Bronchial epithelial cell (primary cell): ENCODE measurements at regions not wholly inside any gene's neighbourhood (a gene's known extent, or its start where the extent isn't known, plus 50 kb on each side); places are given as distances from the start of the nearest gene placed in this dataset.

Experiments
- DNase-seq: peaks from one replicate; pipeline ENCODE4 v3.0.0-alpha.2; 2010; ENCODE audit warnings: low read depth
- FAIRE-seq: peaks from 2 replicates; lab custom pipeline; 2011; peaks lifted over from hg19 to GRCh38; lab: Jason Lieb, UNC
- H3K27me3 ChIP-seq: 2 replicates; pipeline ENCODE4 v1.5.1; 2011; ENCODE audit warnings: low read length; ENCODE audit not compliant: control insufficient read depth, insufficient read depth
- H3K36me3 ChIP-seq: 2 replicates; pipeline ENCODE4 v1.5.1; 2011; ENCODE audit warnings: low read length; ENCODE audit not compliant: control insufficient read depth, insufficient read depth
- H3K4me3 ChIP-seq: 2 replicates; pipeline ENCODE4 v1.5.1; 2011; ENCODE audit warnings: mild to moderate bottlenecking, low read depth, low read length, control low read depth
- CTCF ChIP-seq: IDR thresholded peaks from 2 replicates; pipeline ENCODE4 v1.5.1; 2011; ENCODE audit warnings: mild to moderate bottlenecking, moderate library complexity, low read length, control low read depth, inconsistent platforms; ENCODE audit not compliant: insufficient read depth, severe bottlenecking

GRCh38 chr18:54712306-54712705, 116.0 kb upstream of the RAB27B start:
- DNase-seq, result peak; percentile 95
- no peaks in the 10 kb centered on the region for H3K27me3 ChIP-seq
- no peak for TF ChIP-seq CTCF
- no peak for FAIRE-seq
- no peaks in the 10 kb centered on the region for H3K36me3 ChIP-seq
- H3K4me3 ChIP-seq, result no peak overlapping the region

- Histone ChIP-seq H3K4me3 (no peak overlapping the region), H3K27me3 (no peaks in the 10 kb centered on the region), H3K36me3 (no peaks in the 10 kb centered on the region)
- DNase-seq (no peak), FAIRE-seq (peak; percentile 23)
- TF ChIP-seq CTCF, result no peak
Observed at GRCh38 chr18:54712758-54713157, 115.5 kb upstream of the RAB27B start.

GRCh38 chr18:54713386-54713785, 114.9 kb upstream of the RAB27B start:
- TF ChIP-seq CTCF, result no peak
- DNase-seq, result no peak
- H3K36me3 ChIP-seq, result no peaks in the 10 kb centered on the region
- no peaks in the 10 kb centered on the region for H3K27me3 ChIP-seq
- FAIRE-seq, result no peak
- no peak overlapping the region for H3K4me3 ChIP-seq

- no peak for TF ChIP-seq CTCF
- no peak overlapping the region for H3K4me3 ChIP-seq
- H3K36me3 ChIP-seq, result no peaks in the 10 kb centered on the region
- H3K27me3 ChIP-seq, result no peaks in the 10 kb centered on the region
- no peak for DNase-seq
- FAIRE-seq, result no peak
Observed at GRCh38 chr18:54714851-54715250, 113.4 kb upstream of the RAB27B start.

GRCh38 chr18:54716586-54716985, 111.7 kb upstream of the RAB27B start:
- no peak for TF ChIP-seq CTCF
- FAIRE-seq (no peak), DNase-seq (no peak)
- Histone ChIP-seq H3K36me3 (no peaks in the 10 kb centered on the region), H3K4me3 (no peak overlapping the region), H3K27me3 (no peaks in the 10 kb centered on the region)

GRCh38 chr18:54717673-54718407, 110.4 kb upstream of the RAB27B start:
- no peak for TF ChIP-seq CTCF
- Histone ChIP-seq H3K27me3 (no peaks in the 10 kb centered on the region), H3K4me3 (no peak overlapping the region), H3K36me3 (no peaks in the 10 kb centered on the region)
- DNase-seq (no peak), FAIRE-seq (no peak)
